Renal cortex interstitium (tissue), 11 donors: ENCODE measurements at regions not wholly inside any gene's neighbourhood (a gene's known extent, or its start where the extent isn't known, plus 50 kb on each side); places are given as distances from the start of the nearest gene placed in this dataset.

Experiments
- DNase-seq, 11 donors: peaks; one replicate each; pipeline ENCODE4 v3.0.0-alpha.2; 2013; ENCODE audit warnings: low read depth in 9 of 11, low spot score in 4 of 11; ENCODE audit errors: extremely low read depth in 1 of 11

DNA sequence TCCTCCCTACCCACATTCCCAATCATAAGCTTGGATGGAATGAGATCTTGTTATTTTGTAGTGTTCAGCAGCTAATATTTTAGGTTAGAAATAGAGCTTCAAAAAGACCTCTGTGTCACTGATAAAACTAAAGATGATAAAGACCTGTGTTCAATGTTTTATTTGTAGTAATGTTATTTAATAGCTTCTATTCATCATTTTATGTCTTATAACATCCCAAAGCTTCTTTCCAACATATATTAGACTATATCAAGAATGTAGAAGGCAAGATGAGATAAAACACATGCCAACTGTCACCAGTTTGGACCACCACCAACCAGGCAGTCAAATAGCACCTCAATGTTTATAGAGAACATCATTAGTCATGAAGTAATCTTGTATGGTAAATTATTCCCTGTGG lies 409.5 kb upstream of the ITGA1 start:
- no peak for DNase-seq

DNA sequence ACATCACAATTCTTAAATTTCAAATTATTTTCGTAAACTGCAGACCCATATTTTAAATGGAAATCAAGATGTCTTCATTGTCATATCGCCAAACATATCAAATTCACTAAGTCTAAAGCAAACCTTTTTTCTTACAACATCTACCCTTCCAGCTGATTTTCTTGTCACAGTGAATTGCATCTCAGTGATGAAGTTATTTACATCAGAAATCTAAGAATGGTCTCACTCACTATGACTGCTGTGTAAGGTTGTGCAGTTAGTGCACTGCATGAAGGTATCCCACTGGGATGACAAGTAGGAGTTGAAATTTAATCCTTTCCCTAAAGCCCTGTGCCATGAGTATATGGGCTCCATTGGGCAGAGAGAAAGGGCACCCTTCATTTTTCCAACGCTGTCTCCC lies 399.4 kb upstream of the ITGA1 start:
- no peak for DNase-seq

- DNase-seq: no peak
These were observed 395.4 kb upstream of the ITGA1 start for GRCh38 chr5:52392321-52392720.

DNA sequence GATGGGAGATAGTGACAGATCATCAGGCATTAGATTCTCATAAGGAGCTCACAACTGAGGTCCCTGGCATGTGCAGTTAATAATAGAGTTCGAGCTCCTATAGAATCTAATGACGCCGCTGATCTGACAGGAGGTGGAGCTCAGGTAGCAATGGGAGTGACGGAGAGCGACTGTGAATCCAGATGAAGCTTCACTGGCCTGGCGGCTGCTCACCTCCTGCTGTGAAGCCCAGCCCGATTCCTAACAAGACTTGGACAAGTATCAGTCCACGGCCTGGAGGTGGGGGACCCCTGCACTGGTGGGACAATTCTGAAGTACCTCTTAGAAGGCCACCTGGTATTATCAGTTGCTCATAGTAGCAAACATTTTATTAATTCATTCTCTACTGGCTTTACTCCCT lies 377.9 kb upstream of the ITGA1 start:
- no peak for DNase-seq

GRCh38 chr5:52419357-52419756 lies 368.4 kb upstream of the ITGA1 start:
- no peak for DNase-seq

DNA sequence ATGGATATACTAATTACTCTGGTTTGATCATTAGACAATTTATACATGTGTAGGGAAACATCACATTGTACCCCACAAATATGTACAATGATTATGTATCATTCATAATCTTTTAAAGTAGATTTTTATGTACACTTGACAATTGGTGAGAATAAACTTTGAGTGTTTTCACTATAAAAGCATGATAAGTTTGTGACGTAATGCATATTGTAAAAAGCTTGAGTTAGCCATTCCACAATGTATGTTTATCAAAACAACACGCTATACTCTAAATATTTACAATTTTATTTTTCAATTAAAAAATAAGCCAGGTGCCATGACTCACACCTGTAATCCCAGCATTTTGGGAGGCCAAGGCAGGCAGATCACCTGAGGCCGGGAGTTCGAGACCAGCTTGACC lies 360.1 kb upstream of the ITGA1 start:
- no peak for DNase-seq

GRCh38 chr5:52428977-52429489 lies 358.7 kb upstream of the ITGA1 start:
- no peak for DNase-seq

DNA sequence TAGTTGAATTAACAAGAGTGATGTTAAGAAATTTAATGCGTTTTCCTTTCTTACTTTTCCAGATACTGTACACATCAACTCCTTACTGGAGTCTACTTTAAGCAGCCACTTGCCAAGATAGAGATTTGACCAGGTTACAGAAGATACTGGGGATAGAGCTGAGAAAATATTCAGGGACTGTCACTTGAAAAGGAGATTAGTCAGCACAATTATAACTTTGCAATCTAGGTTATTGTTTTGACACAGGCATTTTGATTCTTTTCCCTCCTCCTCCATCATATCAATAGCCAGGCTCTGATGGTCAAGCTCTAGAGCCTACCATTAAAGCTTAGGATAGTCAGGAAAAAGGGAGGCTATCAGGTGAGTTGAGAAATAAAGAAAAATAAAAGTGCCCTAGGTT lies 345.9 kb upstream of the ITGA1 start:
- DNase-seq: no peak

DNA sequence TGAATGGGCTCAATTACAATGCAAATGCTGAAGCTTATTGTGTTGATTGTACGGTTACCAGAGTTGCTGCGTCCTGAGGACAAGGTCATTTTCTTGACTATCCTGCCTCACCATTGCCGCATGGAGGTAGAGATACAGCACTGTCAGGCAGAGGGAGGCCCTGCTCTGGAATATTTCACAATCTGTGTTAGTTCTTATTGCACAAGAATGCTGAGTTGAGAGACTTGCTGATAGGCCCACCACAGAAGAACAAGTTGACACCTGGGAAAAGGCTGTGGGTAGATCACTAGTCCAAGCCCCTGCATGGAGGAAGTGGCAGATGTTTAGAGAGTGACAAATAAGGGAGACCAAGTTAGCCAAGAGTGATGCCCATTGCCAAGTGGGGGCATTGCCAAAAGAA lies 344.5 kb upstream of the ITGA1 start:
- no peak for DNase-seq

GRCh38 chr5:52448111-52448510 lies 339.6 kb upstream of the ITGA1 start:
- DNase-seq: no peak

- DNase-seq: peak in 1 of 11 donors; percentile 1
These were observed 338.2 kb upstream of the ITGA1 start for GRCh38 chr5:52449516-52449915.

- no peak for DNase-seq
These were observed 335.6 kb upstream of the ITGA1 start for GRCh38 chr5:52452098-52452497.

DNA sequence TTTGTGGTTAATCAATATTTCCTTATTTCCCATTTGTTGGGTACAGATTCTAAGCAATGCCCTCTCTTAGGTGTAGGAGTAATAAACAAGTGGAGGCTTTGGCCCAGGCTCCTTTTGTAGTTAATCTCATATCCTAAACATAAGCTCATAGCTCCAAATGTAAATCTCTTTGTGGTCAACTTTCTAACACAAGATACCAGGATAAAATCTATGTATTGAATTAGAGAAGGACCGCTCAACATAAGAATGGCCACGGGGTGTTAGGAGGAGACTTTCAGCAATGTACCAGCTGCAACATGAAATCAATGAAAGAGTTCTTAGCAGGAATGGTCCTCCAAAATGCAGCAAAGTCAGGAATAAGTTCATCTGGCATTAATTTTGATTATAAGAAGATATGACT lies 334.5 kb upstream of the ITGA1 start:
- no peak for DNase-seq

- DNase-seq: no peak
These were observed 331.8 kb upstream of the ITGA1 start for GRCh38 chr5:52455920-52456319.

GRCh38 chr5:52457810-52458209 lies 329.9 kb upstream of the ITGA1 start:
- peak in 1 of 11 donors; percentile 0 for DNase-seq

DNA sequence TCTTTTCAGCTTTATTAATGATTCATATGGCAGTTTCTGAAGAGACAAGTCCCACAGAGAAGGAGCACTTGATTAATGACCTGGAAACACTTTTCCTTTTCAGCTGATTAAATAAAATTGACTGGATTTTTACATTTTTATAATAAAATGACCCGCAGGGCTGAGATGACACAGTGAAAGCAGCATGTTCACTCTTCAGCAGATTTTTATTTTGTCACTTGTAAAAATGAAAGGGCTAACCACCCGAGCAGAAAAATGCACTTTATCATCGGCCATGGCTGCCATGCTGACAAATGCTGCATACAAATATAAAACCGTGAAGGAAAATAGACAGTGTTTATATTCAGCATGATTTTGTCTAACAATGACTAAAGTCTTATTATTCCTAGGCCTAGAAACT lies 321.6 kb upstream of the ITGA1 start:
- no peak for DNase-seq

- DNase-seq: no peak
These were observed 320.8 kb upstream of the ITGA1 start for GRCh38 chr5:52466749-52467520.

DNA sequence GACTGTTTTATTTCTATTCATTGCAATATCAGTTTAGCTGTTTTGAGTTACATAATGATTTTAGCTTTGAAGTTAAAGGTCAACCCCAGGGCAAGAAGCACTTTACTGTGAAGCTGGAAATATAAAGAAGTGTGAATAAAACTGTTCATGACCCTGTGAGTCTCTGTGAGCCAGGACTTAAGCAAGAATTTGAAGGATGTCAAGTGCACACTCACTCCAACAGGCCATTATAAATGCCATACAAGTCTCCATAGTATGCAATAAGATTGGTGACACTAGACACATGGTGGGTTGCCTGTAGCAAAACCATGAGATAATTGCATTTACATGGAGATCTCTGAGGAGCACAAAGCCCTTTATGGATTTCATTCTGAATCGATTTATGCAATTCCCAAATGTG lies 318.7 kb upstream of the ITGA1 start:
- no peak for DNase-seq

- DNase-seq: no peak
These were observed 318.3 kb upstream of the ITGA1 start for GRCh38 chr5:52469420-52469819.

DNA sequence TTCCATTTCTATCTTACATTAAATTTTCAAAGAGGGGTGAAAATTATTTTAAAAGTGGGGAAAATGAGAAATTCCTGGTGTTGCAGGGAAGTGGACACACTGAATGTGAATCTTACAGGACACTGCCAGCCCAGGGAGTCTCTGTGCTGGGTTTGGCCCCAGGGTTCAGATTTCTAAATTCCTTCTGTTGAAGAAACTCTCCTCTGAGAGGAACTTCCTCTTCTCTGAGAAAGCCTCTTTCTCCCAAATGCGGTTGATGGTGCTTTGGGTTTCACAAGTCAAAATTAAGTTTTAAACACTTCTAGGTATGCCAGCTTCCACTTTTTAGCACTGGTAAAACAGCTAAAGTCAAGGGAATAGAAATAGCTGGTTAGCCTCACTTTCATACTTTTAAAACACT lies 317.9 kb upstream of the ITGA1 start:
- no peak for DNase-seq

DNA sequence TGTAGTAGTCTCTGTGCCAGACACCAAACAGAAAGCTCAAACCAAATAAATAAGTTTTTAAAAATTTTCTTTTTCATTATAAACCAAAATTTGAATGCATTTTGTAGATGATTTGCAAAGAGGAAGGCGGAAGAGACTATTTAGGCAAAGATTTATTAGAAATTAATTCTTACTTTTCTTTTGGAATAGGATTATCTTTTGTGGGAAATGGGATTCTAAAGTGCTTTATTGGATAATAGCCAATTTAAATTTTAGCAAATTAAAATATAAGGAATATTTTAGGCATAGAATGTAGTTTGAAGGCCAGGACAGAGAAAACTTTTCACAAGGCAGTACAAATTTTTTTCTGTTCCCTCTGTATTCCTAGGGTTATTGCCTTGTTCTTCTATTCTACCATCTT lies 311.4 kb upstream of the ITGA1 start:
- no peak for DNase-seq
